Left ventricle myocardium superior (tissue), 1 donor: ENCODE measurements at regions not wholly inside any gene's neighbourhood (a gene's known extent, or its start where the extent isn't known, plus 50 kb on each side); places are given as distances from the start of the nearest gene placed in this dataset.

Experiments
- ATAC-seq: fragments of 200-7000 bp; cut with Tn5 transposase; one replicate; pipeline ENCODE4 v1.9.1; 2020; ENCODE audit warnings: mild to moderate bottlenecking, moderate library complexity
- DNase-seq: peaks from one replicate; pipeline ENCODE4 v3.0.0-alpha.2; 2020
- intact Hi-C: fragments of 100-400 bp; cut with micrococcal nuclease; formaldehyde crosslinking; loops from one replicate; pipeline ENCODE4 v1.11.0; 2022
- donor health status: DM: no; HTN: yes; CAD: no; lungs with severe emphysema.

GRCh38 chr11:8326337-8326736, 62.7 kb upstream of the LMO1 start:
- DNase-seq: no peak
- ATAC-seq: no peak
- intact Hi-C loops: no loop called here

- DNase-seq (no peak), ATAC-seq (no peak)
- intact Hi-C loops: no loop called here
Measured at GRCh38 chr11:8325591-8326304, 62.1 kb upstream of the LMO1 start.

GRCh38 chr11:8323161-8323935, 59.7 kb upstream of the LMO1 start:
- intact Hi-C loops: no loop called here
- DNase-seq: no peak
- ATAC-seq: no peak

- intact Hi-C loops: no loop called here
Measured at GRCh38 chr11:8321876-8322275, 58.2 kb upstream of the LMO1 start.

GRCh38 chr11:8320076-8320475, 56.4 kb upstream of the LMO1 start:
- no peak for DNase-seq

More at GRCh38 chr11:8321876-8322275, 58.2 kb upstream of the LMO1 start:
- ATAC-seq (no peak), DNase-seq (no peak)

GRCh38 chr11:8318536-8318935, 54.9 kb upstream of the LMO1 start:
- intact Hi-C loops: no loop called here
- ATAC-seq (no peak), DNase-seq (no peak)

More at GRCh38 chr11:8320076-8320475, 56.4 kb upstream of the LMO1 start:
- no peak for ATAC-seq
- intact Hi-C loops: no loop called here

GRCh38 chr11:8317159-8317558, 53.5 kb upstream of the LMO1 start:
- DNase-seq: no peak
- no peak for ATAC-seq
- intact Hi-C loops: no loop called here

- no peak for DNase-seq
- intact Hi-C loops: no loop called here
- no peak for ATAC-seq
Measured at GRCh38 chr11:8315954-8316353, 52.3 kb upstream of the LMO1 start.

GRCh38 chr11:8315463-8315862, 51.8 kb upstream of the LMO1 start:
- intact Hi-C loops: no loop called here
- DNase-seq (no peak), ATAC-seq (no peak)

- DNase-seq: no peak
- intact Hi-C loops: no loop called here
- no peak for ATAC-seq
Measured at GRCh38 chr11:8314916-8315315, 51.2 kb upstream of the LMO1 start.

- intact Hi-C loops: no loop called here
- ATAC-seq (no peak), DNase-seq (no peak)
Measured at GRCh38 chr11:8313504-8314090, 49.9 kb upstream of the LMO1 start.
